Uterus (tissue), 2 donors: ENCODE measurements at regions not wholly inside any gene's neighbourhood (a gene's known extent, or its start where the extent isn't known, plus 50 kb on each side); places are given as distances from the start of the nearest gene placed in this dataset.

Experiments
- POLR2A ChIP-seq, 2 donors: fragments of 450-650 bp; IDR thresholded peaks; one replicate each; pipeline ENCODE4 v1.6.1; 2016; ENCODE audit warnings: antibody characterized with exemption in 2 of 2, mild to moderate bottlenecking in 1 of 2, moderate library complexity in 1 of 2
- TF ChIP-seq, protein P1 (sequence below), 4 experiments: fragments of 200-600 bp in 2 of 4; fragments of 450-650 bp in 2 of 4; sonication (generic) in 2 of 4; IDR thresholded peaks; one replicate each; pipeline ENCODE4 v1.5.1; 2016 to 2019; ENCODE audit warnings: antibody characterized with exemption in 4 of 4, mild to moderate bottlenecking in 2 of 4, moderate library complexity in 1 of 4

DNA sequence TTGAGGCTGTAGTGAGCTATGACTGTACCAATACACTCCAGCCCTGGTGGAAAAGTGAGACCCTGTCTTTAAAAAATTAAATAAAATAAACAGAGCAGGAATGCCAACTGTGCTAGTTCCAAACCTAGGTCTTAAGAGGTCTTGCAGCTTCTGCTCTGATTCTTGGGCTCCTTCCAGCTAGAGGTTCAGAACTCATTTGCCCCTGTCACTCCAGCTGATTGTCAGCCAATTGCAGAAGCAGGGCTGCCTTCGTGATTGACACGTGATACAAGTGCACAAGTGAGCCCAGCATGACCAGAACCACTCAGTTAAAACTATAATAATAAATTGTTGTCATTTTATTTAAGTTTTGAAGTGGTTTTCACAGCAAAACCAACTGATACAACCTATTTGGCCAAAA lies 298.4 kb downstream of the USP25 start:
- TF ChIP-seq, protein P1, sequence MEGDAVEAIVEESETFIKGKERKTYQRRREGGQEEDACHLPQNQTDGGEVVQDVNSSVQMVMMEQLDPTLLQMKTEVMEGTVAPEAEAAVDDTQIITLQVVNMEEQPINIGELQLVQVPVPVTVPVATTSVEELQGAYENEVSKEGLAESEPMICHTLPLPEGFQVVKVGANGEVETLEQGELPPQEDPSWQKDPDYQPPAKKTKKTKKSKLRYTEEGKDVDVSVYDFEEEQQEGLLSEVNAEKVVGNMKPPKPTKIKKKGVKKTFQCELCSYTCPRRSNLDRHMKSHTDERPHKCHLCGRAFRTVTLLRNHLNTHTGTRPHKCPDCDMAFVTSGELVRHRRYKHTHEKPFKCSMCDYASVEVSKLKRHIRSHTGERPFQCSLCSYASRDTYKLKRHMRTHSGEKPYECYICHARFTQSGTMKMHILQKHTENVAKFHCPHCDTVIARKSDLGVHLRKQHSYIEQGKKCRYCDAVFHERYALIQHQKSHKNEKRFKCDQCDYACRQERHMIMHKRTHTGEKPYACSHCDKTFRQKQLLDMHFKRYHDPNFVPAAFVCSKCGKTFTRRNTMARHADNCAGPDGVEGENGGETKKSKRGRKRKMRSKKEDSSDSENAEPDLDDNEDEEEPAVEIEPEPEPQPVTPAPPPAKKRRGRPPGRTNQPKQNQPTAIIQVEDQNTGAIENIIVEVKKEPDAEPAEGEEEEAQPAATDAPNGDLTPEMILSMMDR (IDR thresholded peaks at IDR 0.05) = no peak
- TF ChIP-seq POLR2A (IDR thresholded peaks at IDR 0.05) = no peak
